Endothelial cell of umbilical vein (primary cell): ENCODE measurements at regions not wholly inside any gene's neighbourhood (a gene's known extent, or its start where the extent isn't known, plus 50 kb on each side); places are given as distances from the start of the nearest gene placed in this dataset.

Source experiments
- POLR2A ChIP-seq: IDR thresholded peaks from 2 replicates; pipeline ENCODE4 v1.6.1; 2012; ENCODE audit warnings: low read depth, mild to moderate bottlenecking, control low read depth, low read length
- TF ChIP-seq, protein P1 (sequence below), 2 donors: IDR thresholded peaks; 1 replicate in 1 of 2; 2 replicates in 1 of 2; pipeline ENCODE4 v1.5.1; 2011; ENCODE audit warnings: low read length in 2 of 2, mild to moderate bottlenecking in 2 of 2, moderate library complexity in 2 of 2, control low read depth in 1 of 2, inconsistent platforms in 1 of 2, low read depth in 1 of 2; ENCODE audit not compliant: insufficient read depth in 1 of 2; ENCODE audit errors: extremely low read depth in 1 of 2
- TF ChIP-seq, protein P2 (sequence below): IDR thresholded peaks from 2 replicates; pipeline ENCODE4 v1.6.1; 2011; ENCODE audit not compliant: insufficient read depth, insufficient read length

DNA sequence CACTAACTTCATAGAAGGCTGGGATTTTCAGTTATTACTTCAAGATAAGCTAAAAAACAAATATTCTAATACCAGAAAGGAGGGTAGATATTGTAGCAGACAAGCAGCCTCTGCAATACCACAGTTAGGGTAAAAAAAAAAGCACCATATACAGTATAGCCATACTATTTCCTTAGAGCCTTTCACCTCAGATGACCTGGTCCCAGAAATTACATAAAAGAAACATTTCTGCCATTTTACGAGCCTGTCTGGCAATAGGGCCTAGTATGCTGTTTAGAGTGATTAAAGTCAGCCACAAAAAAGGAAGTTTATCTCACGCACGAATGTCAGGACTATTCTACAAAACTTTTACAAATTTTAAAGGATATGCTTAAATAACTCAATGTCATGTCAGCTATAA, 1016.6 kb downstream of the PLOD2 start:
- TF ChIP-seq POLR2A: no peak
- TF ChIP-seq, protein P1, sequence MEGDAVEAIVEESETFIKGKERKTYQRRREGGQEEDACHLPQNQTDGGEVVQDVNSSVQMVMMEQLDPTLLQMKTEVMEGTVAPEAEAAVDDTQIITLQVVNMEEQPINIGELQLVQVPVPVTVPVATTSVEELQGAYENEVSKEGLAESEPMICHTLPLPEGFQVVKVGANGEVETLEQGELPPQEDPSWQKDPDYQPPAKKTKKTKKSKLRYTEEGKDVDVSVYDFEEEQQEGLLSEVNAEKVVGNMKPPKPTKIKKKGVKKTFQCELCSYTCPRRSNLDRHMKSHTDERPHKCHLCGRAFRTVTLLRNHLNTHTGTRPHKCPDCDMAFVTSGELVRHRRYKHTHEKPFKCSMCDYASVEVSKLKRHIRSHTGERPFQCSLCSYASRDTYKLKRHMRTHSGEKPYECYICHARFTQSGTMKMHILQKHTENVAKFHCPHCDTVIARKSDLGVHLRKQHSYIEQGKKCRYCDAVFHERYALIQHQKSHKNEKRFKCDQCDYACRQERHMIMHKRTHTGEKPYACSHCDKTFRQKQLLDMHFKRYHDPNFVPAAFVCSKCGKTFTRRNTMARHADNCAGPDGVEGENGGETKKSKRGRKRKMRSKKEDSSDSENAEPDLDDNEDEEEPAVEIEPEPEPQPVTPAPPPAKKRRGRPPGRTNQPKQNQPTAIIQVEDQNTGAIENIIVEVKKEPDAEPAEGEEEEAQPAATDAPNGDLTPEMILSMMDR (IDR thresholded peaks at IDR 0.05; ENCODE audit: extremely low read depth in 1 of 2, insufficient read depth in 1 of 2, low read depth in 1 of 2, low read length in 2 of 2): no peak
- TF ChIP-seq, protein P2, sequence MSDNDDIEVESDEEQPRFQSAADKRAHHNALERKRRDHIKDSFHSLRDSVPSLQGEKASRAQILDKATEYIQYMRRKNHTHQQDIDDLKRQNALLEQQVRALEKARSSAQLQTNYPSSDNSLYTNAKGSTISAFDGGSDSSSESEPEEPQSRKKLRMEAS: no peak
